GM21367 (cell line): ENCODE measurements at regions not wholly inside any gene's neighbourhood (a gene's known extent, or its start where the extent isn't known, plus 50 kb on each side); places are given as distances from the start of the nearest gene placed in this dataset.
"Not testable (repeated sequence)": the region's sequence is repeated elsewhere in the genome, so short reads cannot be mapped to it uniquely, and the experiment has no call there.

Experiments
- ATAC-seq: cut with Tn5 transposase; IDR thresholded peaks from one replicate; pipeline ENCODE4 v1.9.1; 2021; ENCODE audit not compliant: unreplicated experiment

- no peak for ATAC-seq
Observed at GRCh38 chr6:121856296-121856695, 420.9 kb downstream of the GJA1 start.

- ATAC-seq: no peak
Observed at GRCh38 chr6:121857551-121857950, 422.1 kb downstream of the GJA1 start.

- ATAC-seq: no peak
Observed at GRCh38 chr6:121858310-121858709, 422.9 kb downstream of the GJA1 start.

GRCh38 chr6:121858986-121859385 lies 423.5 kb downstream of the GJA1 start:
- ATAC-seq: no peak

GRCh38 chr6:121865811-121866210 lies 430.4 kb downstream of the GJA1 start:
- ATAC-seq: no peak

- no peak for ATAC-seq
Observed at GRCh38 chr6:121867095-121867494, 431.6 kb downstream of the GJA1 start.

GRCh38 chr6:121868206-121868605 lies 432.8 kb downstream of the GJA1 start:
- ATAC-seq: no peak

GRCh38 chr6:121873595-121873994 lies 438.1 kb downstream of the GJA1 start:
- no peak for ATAC-seq

- no peak for ATAC-seq
Observed at GRCh38 chr6:121876721-121877120, 441.3 kb downstream of the GJA1 start.

GRCh38 chr6:121879149-121879548 lies 443.7 kb downstream of the GJA1 start:
- ATAC-seq: no peak

- no peak for ATAC-seq
Observed at GRCh38 chr6:121880831-121881230, 445.4 kb downstream of the GJA1 start.

GRCh38 chr6:121881974-121882667 lies 446.7 kb downstream of the GJA1 start:
- ATAC-seq: no peak

GRCh38 chr6:121884091-121884490 lies 448.6 kb downstream of the GJA1 start:
- no peak for ATAC-seq

GRCh38 chr6:121884620-121885019 lies 449.2 kb downstream of the GJA1 start:
- no peak for ATAC-seq

- ATAC-seq: no peak
Observed at GRCh38 chr6:121885399-121886152, 450.1 kb downstream of the GJA1 start.

- no peak for ATAC-seq
Observed at GRCh38 chr6:121886223-121886830, 450.9 kb downstream of the GJA1 start.

GRCh38 chr6:121887724-121888123 lies 452.3 kb downstream of the GJA1 start:
- ATAC-seq: no peak

- no peak for ATAC-seq
Observed at GRCh38 chr6:121890307-121890910, 455.0 kb downstream of the GJA1 start.

- ATAC-seq: not testable (repeated sequence)
Observed at GRCh38 chr6:121895731-121896130, 460.3 kb downstream of the GJA1 start.

GRCh38 chr6:121896363-121896762 lies 460.9 kb downstream of the GJA1 start:
- ATAC-seq: no peak

- no peak for ATAC-seq
Observed at GRCh38 chr6:121896771-121897170, 461.3 kb downstream of the GJA1 start.

GRCh38 chr6:121897337-121897760 lies 461.9 kb downstream of the GJA1 start:
- ATAC-seq: no peak
